ENCODE measurements at regions not wholly inside any gene's neighbourhood (a gene's known extent, or its start where the extent isn't known, plus 50 kb on each side); places are given as distances from the start of the nearest gene placed in this dataset.

DNA sequence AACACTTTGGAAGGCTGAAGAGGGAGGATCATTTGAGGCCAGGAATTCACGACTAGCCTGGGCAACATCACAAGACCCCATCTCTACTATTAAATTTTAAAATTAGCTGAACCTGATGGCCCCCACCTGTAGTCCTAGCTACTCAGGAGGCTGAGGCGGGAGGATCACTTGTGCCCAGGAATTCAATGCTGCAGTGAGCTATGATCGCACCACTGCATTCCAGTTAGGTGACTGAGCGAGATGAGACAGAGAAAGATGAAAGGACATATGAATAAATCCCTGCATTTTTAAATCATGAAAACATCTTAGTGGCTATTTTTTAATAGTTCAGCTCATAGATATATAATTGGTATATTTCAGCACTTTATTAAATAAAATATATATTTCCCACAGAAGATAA, 93.8 kb downstream of the GPR63 start:
- DNase-seq (ENCODE audit: extremely low read depth, low read depth), result no peak
- TF ChIP-seq, protein P1, sequence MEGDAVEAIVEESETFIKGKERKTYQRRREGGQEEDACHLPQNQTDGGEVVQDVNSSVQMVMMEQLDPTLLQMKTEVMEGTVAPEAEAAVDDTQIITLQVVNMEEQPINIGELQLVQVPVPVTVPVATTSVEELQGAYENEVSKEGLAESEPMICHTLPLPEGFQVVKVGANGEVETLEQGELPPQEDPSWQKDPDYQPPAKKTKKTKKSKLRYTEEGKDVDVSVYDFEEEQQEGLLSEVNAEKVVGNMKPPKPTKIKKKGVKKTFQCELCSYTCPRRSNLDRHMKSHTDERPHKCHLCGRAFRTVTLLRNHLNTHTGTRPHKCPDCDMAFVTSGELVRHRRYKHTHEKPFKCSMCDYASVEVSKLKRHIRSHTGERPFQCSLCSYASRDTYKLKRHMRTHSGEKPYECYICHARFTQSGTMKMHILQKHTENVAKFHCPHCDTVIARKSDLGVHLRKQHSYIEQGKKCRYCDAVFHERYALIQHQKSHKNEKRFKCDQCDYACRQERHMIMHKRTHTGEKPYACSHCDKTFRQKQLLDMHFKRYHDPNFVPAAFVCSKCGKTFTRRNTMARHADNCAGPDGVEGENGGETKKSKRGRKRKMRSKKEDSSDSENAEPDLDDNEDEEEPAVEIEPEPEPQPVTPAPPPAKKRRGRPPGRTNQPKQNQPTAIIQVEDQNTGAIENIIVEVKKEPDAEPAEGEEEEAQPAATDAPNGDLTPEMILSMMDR (IDR thresholded peaks at IDR 0.05; ENCODE audit: low read depth, low read length, missing control alignments), result no peak
- no peak overlapping the region for H3K4me3 ChIP-seq (replicated peaks; ENCODE audit: low read depth, low read length)

DNA sequence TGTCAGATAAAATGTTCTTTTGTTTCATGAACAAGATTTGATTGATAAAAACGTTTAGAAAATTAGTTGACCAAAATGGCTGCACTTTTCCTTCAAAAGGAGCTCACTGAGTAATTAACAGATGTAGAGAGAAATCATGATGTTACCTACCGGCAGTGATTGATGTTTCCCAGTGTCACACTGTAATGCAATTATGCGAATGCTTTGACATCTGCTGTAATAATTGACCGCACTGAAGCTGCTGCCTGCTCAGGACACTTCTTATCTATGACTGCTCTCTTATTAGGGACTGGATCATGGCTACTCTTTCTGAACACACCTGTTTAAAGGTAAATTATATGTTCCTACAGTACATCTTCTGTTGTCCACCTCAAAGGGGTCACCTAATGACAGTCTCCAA, 94.6 kb downstream of the GPR63 start:
- TF ChIP-seq, protein P1 (IDR thresholded peaks at IDR 0.05; ENCODE audit: low read depth, low read length, missing control alignments), result no peak
- no peak for DNase-seq (ENCODE audit: extremely low read depth, low read depth)

DNA sequence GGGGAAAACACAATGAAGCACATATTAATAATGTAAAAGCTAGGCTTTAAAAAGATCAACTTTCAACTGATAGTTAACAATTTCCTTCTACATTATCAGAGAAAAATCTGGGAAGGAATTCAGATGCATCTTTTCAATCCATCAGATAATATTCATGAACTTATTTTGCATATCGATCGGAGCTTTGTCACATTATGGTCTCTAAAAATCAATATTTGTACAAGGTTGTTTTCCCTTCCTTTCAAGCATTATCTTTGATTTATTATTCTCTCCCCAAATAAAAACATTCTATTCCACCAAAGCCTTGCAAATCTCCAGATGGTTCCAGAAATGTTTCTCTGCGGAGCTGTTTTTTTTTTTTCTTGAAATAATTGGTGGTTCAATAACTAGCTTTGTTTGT, 101.9 kb downstream of the GPR63 start:
- TF ChIP-seq, protein P1 (IDR thresholded peaks at IDR 0.05; ENCODE audit: low read depth, low read length, missing control alignments), result no peak
- no peak overlapping the region for H3K4me3 ChIP-seq (replicated peaks; ENCODE audit: low read depth, low read length)
- no peak for DNase-seq (ENCODE audit: extremely low read depth, low read depth)

More for the DNA sequence above, 94.6 kb downstream of the GPR63 start:
- H3K4me3 ChIP-seq (replicated peaks; ENCODE audit: low read depth, low read length), result no peak overlapping the region

DNA sequence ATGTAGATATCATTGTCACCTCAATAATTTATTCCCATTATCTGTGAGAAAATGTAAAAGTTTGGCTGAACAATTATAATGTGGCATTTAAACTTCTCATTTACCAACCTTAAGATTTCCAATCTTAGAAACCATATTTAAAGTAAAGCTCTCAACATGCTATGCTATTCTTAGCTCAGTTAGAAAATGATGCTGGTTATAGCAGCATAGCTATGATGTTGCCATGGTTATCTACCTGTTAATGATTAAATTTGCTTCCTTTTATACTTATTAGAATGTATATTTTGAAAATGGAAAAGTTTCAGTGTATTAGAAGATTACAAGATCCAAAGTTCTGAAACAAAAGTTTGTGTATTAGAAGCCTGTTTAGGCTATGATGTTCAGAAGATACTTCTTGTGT, 110.1 kb downstream of the GPR63 start:
- DNase-seq (ENCODE audit: extremely low read depth, low read depth), result no peak
- TF ChIP-seq, protein P1 (IDR thresholded peaks at IDR 0.05; ENCODE audit: low read depth, low read length, missing control alignments), result no peak
- H3K4me3 ChIP-seq (replicated peaks; ENCODE audit: low read depth, low read length), result no peak overlapping the region

DNA sequence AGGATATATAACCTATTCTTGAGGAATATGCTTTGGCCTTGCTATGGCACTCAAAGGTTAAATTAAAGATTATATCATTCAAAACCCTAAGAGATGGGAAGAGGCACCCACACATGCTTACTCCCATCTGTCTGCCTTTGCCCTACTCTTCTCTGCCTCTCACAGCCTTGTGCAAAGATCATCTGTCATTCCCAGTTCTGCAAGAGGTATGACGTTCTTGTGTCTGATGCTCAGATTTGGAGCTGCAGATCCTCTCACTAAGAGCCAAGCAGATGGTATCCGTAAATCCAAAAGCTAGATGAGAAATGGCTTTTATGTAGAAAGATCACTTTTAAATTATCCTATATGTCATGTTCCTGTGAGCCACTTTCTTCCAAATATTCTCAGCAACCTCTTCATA, 112.0 kb downstream of the GPR63 start:
- H3K4me3 ChIP-seq (replicated peaks; ENCODE audit: low read depth, low read length), result no peak overlapping the region
- DNase-seq (ENCODE audit: extremely low read depth, low read depth), result no peak
- TF ChIP-seq, protein P1 (IDR thresholded peaks at IDR 0.05; ENCODE audit: low read depth, low read length, missing control alignments), result no peak

DNA sequence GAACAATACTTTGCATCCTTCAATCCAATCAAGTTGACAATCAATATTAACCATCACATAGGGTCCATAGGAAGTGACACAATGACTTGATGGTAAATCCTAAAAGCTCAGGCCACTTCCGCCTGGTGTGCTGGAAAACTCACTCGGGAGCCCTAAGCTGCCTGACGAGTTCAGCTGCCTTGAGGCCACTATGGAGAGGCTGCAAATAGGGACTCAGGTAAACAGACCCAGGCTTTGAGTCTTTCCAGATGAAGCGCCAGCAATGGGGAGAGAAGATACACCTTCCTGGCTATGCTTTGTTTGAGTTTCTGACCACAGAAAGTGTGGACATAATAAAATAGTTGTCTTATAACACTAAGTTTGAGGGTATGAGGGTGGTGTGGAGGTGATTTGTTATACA, 112.6 kb downstream of the GPR63 start:
- DNase-seq (ENCODE audit: extremely low read depth, low read depth), result no peak
- TF ChIP-seq, protein P1 (IDR thresholded peaks at IDR 0.05; ENCODE audit: low read depth, low read length, missing control alignments), result no peak
- H3K4me3 ChIP-seq (replicated peaks; ENCODE audit: low read depth, low read length), result no peak overlapping the region

DNA sequence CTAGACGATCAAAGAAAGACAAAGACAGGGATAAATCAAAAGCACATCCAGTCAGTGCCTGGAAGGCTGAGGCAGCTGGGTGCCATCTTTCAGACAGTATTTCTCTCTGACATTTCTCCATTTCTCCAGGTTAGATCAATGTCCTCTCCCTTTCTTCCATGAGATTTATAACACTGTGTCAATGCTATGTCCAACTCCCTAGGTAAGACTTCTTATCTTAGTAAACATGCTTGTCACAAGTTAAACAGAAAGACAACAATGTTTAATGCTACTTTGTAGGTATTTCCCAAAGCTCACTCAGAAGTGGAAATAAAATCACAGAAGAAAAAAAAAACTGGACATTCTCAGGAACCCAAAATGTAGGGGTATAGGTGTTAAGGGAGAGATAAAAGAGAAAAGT, 113.9 kb downstream of the GPR63 start:
- no peak for DNase-seq (ENCODE audit: extremely low read depth, low read depth)
- no peak overlapping the region for H3K4me3 ChIP-seq (replicated peaks; ENCODE audit: low read depth, low read length)
- TF ChIP-seq, protein P1 (IDR thresholded peaks at IDR 0.05; ENCODE audit: low read depth, low read length, missing control alignments), result no peak
